ENCODE measurements at regions not wholly inside any gene's neighbourhood (a gene's known extent, or its start where the extent isn't known, plus 50 kb on each side); places are given as distances from the start of the nearest gene placed in this dataset.

GRCh38 chr10:4396401-4397283 is 429.4 kb upstream of the AKR1E2 start:
- no peak for TF ChIP-seq CEBPB (IDR thresholded peaks at IDR 0.05)
- no peak for TF ChIP-seq TCF12 (IDR thresholded peaks at IDR 0.05; ENCODE audit: low read depth)
- no peak for TF ChIP-seq MAX (IDR thresholded peaks at IDR 0.05)
- TF ChIP-seq USF1 (IDR thresholded peaks at IDR 0.05): no peak
- no peak for TF ChIP-seq EP300 (IDR thresholded peaks at IDR 0.05; ENCODE audit: borderline replicate concordance)
- TF ChIP-seq FOXM1 (IDR thresholded peaks at IDR 0.05; ENCODE audit: borderline replicate concordance, low read depth): no peak
- no peak for TF ChIP-seq EGR1 (IDR thresholded peaks at IDR 0.05)
- TF ChIP-seq TEAD4 (IDR thresholded peaks at IDR 0.05): no peak
- TF ChIP-seq ZBTB7A (IDR thresholded peaks at IDR 0.05; ENCODE audit: low read depth): no peak
- no peak for TF ChIP-seq TAF1 (IDR thresholded peaks at IDR 0.05; ENCODE audit: low read depth)
- no peak for TF ChIP-seq NFIC (IDR thresholded peaks at IDR 0.05)
- no peak for TF ChIP-seq RAD21 (IDR thresholded peaks at IDR 0.05; ENCODE audit: low read depth)
- TF ChIP-seq REST (IDR thresholded peaks at IDR 0.05; ENCODE audit: low read depth): no peak
- TF ChIP-seq CREB1 (IDR thresholded peaks at IDR 0.05; ENCODE audit: low read depth): no peak
- TF ChIP-seq YY1 (IDR thresholded peaks at IDR 0.05; ENCODE audit: low read depth): no peak

- TF ChIP-seq EP300 (IDR thresholded peaks at IDR 0.05; ENCODE audit: borderline replicate concordance) (no peak), YY1 (IDR thresholded peaks at IDR 0.05; ENCODE audit: low read depth) (no peak), RAD21 (IDR thresholded peaks at IDR 0.05; ENCODE audit: low read depth) (no peak), CREB1 (IDR thresholded peaks at IDR 0.05; ENCODE audit: low read depth) (no peak)
These were observed 430.3 kb upstream of the AKR1E2 start for GRCh38 chr10:4395731-4396130.

- TF ChIP-seq ZBTB7A (IDR thresholded peaks at IDR 0.05; ENCODE audit: low read depth): no peak
- no peak for TF ChIP-seq TCF12 (IDR thresholded peaks at IDR 0.05; ENCODE audit: low read depth)
- TF ChIP-seq REST (IDR thresholded peaks at IDR 0.05; ENCODE audit: low read depth): no peak
These were observed 434.3 kb upstream of the AKR1E2 start for GRCh38 chr10:4391683-4392082.

- TF ChIP-seq TCF12 (IDR thresholded peaks at IDR 0.05; ENCODE audit: low read depth) (no peak), ZBTB7A (IDR thresholded peaks at IDR 0.05; ENCODE audit: low read depth) (no peak), FOXM1 (IDR thresholded peaks at IDR 0.05; ENCODE audit: borderline replicate concordance, low read depth) (no peak), EGR1 (IDR thresholded peaks at IDR 0.05) (no peak), YY1 (IDR thresholded peaks at IDR 0.05; ENCODE audit: low read depth) (no peak), RAD21 (IDR thresholded peaks at IDR 0.05; ENCODE audit: low read depth) (no peak), EP300 (IDR thresholded peaks at IDR 0.05; ENCODE audit: borderline replicate concordance) (no peak), CEBPB (IDR thresholded peaks at IDR 0.05) (no peak), USF1 (IDR thresholded peaks at IDR 0.05) (no peak), REST (IDR thresholded peaks at IDR 0.05; ENCODE audit: low read depth) (no peak), CREB1 (IDR thresholded peaks at IDR 0.05; ENCODE audit: low read depth) (no peak), TAF1 (IDR thresholded peaks at IDR 0.05; ENCODE audit: low read depth) (no peak), MAX (IDR thresholded peaks at IDR 0.05) (no peak), TEAD4 (IDR thresholded peaks at IDR 0.05) (no peak), NFIC (IDR thresholded peaks at IDR 0.05) (no peak)
These were observed 435.8 kb upstream of the AKR1E2 start for GRCh38 chr10:4390219-4390618.

Data from Ishikawa (cell line).